Cardiac muscle cell (in vitro differentiated cells and primary cell): ENCODE measurements at regions not wholly inside any gene's neighbourhood (a gene's known extent, or its start where the extent isn't known, plus 50 kb on each side); places are given as distances from the start of the nearest gene placed in this dataset.
"Not testable (repeated sequence)": the region's sequence is repeated elsewhere in the genome, so short reads cannot be mapped to it uniquely, and the experiment has no call there.

Experiments used
- DNase-seq, 2 donors: peaks; one replicate each; pipeline versions ENCODE4 v3.0.0 to v3.0.0-alpha.2; 2010 to 2017; ENCODE audit warnings: low read depth in 1 of 2, low spot score in 1 of 2
- H3K27ac ChIP-seq: fragments of 200-600 bp; sonication (generic); 2 replicates; pipeline ENCODE4 v1.5.1; 2016
- H3K27me3 ChIP-seq: fragments of 200-600 bp; sonication (generic); 2 replicates; pipeline ENCODE4 v1.6.0; 2016; ENCODE audit warnings: control low read depth
- H3K36me3 ChIP-seq: fragments of 200-600 bp; sonication (generic); 2 replicates; pipeline ENCODE4 v1.5.1; 2016; ENCODE audit warnings: control low read depth
- H3K4me1 ChIP-seq: fragments of 200-600 bp; sonication (generic); 2 replicates; pipeline ENCODE4 v1.8.1; 2017; ENCODE audit warnings: low read depth, mild to moderate bottlenecking, mixed run types
- H3K4me3 ChIP-seq: fragments of 200-600 bp; sonication (generic); 2 replicates; pipeline ENCODE4 v1.5.1; 2016; ENCODE audit warnings: mild to moderate bottlenecking
- H3K9me3 ChIP-seq: fragments of 200-600 bp; sonication (generic); 2 replicates; pipeline ENCODE4 v1.5.1; 2017; ENCODE audit warnings: low read depth, mild to moderate bottlenecking, control low read depth
- TF ChIP-seq, protein P1 (sequence below): IDR thresholded peaks from 2 replicates; pipeline ENCODE4 v1.5.1; 2012; ENCODE audit warnings: low read depth, mild to moderate bottlenecking, low read length

DNA sequence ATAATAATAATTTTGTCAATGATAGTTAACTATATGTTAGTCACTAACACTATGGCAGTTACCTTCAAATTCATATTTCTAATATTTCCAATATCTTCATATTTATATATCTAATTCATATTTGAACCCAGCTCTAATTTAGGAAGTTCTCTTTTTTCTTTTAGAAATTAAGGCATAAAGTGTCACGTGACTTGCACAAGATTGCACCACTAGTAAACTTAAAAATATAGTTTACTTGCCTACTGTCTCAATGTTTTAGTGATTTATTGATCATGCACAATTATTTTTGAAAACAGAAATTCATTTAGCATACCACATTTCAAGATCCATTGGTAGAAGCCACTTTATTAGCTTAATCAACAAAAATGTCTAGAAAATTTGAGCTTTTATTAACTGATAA lies 508.7 kb upstream of the ZNF337 start:
- Histone ChIP-seq H3K4me1 (no peaks in the 10 kb centered on the region), H3K9me3 (no peaks in the 10 kb centered on the region), H3K4me3 (no peak overlapping the region), H3K27me3 (peaks cover 53% of the 10 kb centered on the region), H3K36me3 (no peaks in the 10 kb centered on the region), H3K27ac (no peak overlapping the region)
- TF ChIP-seq, protein P1, sequence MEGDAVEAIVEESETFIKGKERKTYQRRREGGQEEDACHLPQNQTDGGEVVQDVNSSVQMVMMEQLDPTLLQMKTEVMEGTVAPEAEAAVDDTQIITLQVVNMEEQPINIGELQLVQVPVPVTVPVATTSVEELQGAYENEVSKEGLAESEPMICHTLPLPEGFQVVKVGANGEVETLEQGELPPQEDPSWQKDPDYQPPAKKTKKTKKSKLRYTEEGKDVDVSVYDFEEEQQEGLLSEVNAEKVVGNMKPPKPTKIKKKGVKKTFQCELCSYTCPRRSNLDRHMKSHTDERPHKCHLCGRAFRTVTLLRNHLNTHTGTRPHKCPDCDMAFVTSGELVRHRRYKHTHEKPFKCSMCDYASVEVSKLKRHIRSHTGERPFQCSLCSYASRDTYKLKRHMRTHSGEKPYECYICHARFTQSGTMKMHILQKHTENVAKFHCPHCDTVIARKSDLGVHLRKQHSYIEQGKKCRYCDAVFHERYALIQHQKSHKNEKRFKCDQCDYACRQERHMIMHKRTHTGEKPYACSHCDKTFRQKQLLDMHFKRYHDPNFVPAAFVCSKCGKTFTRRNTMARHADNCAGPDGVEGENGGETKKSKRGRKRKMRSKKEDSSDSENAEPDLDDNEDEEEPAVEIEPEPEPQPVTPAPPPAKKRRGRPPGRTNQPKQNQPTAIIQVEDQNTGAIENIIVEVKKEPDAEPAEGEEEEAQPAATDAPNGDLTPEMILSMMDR, result no peak
- no peak for DNase-seq

DNA sequence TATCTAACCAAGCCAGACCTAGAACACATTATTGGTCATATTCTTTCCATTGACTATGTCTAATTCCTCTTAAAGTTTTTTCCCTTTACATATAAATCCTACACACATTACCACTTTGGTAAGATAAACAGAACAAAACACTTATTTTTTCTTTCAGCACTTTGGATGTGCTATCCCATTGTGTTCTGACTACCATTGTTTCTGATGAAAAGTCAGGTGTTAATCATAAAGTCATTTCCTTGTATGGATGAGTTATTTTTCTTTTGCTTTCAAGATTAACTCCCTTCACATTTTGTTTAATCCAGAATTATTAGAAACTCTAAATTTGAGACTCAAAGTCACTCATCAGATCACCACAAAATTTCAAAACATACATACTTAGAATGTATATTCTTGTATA lies 504.4 kb upstream of the ZNF337 start:
- not testable (repeated sequence) for H3K4me1 ChIP-seq, H3K9me3 ChIP-seq, H3K4me3 ChIP-seq, DNase-seq, H3K36me3 ChIP-seq, H3K27ac ChIP-seq, H3K27me3 ChIP-seq

DNA sequence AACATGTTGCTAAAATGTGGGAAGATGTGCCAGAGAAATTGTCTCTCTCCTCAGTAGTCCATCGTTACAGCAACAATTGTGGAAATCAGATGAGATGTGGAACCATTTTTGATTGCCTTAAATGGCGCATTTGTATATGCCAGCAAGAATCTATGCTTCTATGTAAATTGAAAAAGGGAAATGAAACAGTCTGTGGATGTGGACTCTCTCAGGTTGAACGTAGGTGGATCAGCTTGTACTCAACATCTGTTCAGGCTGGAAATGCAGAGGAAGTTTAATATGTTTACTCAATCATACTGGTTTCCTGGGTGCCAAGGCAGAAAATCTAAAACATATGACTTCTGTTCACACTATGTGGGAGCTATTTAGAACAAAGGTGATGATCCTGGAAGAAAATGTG lies 490.7 kb upstream of the ZNF337 start:
- not testable (repeated sequence) for H3K4me1 ChIP-seq, H3K27me3 ChIP-seq, H3K9me3 ChIP-seq, H3K27ac ChIP-seq, H3K4me3 ChIP-seq, H3K36me3 ChIP-seq, DNase-seq

DNA sequence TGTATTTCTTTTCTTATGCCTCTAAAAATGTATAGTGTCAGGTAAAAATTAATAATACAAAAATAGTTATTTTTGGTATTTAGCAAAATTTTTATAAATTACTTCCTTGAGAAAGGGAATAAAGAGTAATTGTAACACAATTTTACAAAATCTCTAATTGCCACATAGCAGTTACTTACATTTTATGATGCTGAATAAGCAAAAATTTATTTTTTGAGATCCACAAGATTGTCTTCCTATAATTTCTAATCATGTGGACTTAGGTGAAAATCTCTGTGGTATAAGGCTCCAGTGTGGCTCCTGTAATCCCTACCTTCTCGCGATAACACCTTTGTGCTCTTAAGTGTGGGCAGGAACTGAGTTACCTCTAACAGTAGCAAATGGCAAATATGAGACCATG lies 487.1 kb upstream of the ZNF337 start:
- DNase-seq, H3K27me3 ChIP-seq, H3K9me3 ChIP-seq, H3K4me3 ChIP-seq, H3K27ac ChIP-seq, H3K36me3 ChIP-seq, H3K4me1 ChIP-seq: not testable (repeated sequence)

DNA sequence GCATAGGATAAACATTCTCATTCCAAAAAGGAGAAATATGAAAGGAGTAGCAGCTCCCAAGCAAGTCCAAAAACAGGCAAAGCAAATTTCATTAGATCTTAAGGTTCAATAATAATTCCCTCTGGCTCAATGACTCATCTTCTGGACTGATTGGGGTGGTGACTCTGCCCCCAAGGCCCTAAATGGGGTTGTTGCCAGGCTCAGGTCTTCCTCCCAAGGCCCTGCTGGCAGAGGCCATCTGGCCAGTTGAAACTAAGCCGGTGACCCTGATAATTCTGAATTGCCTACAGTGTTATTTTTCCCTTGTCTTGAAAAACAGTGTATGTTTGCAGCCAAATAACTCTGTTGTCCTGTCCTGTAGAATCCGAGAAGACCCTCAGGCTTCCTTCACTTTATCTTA lies 484.7 kb upstream of the ZNF337 start:
- H3K36me3 ChIP-seq, DNase-seq, H3K27ac ChIP-seq: not testable (repeated sequence)

DNA sequence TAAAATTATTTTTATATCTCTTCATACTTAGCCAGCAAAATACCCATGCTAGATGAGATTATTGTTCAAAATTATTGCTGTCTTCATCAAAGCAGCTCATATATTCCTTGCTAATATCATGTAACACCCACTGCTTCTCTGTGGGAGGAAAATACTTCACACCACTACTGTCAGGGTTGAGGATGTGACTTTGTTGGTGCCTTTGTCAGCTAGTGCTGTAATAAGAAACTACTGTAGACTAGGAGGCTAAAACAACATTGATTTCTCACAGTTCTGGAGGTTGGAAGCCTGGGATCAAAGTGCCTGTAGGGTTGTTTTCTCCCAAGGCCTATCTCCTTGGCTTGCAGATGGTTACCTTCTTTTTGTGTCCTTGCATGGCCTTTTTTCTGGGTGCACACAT lies 475.2 kb upstream of the ZNF337 start:
- not testable (repeated sequence) for H3K4me1 ChIP-seq, H3K9me3 ChIP-seq, H3K4me3 ChIP-seq, DNase-seq, H3K36me3 ChIP-seq, H3K27ac ChIP-seq, H3K27me3 ChIP-seq

More for the DNA sequence above, 484.7 kb upstream of the ZNF337 start:
- not testable (repeated sequence) for H3K4me1 ChIP-seq, H3K4me3 ChIP-seq, H3K27me3 ChIP-seq, H3K9me3 ChIP-seq

DNA sequence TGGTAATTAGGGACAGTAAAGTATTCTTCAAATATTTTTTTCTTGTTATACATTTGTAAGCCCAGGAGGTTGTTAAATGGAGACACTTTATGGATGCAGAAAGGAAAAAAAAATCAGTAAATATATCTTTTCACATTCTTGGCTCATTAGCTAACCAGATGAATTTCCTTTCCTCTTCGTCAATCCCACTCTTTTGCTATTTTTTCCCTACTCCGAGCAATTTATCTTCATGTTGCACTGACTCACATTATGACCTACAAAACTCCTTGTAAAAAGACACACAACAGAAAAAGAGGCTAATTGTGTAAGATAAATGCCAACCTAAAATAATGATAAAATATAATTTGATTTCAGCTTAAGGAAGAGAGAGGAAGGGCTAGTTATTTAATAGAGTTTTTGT lies 472.9 kb upstream of the ZNF337 start:
- no peaks in the 10 kb centered on the region for H3K27me3 ChIP-seq
- no peaks in the 10 kb centered on the region for H3K9me3 ChIP-seq
- H3K36me3 ChIP-seq, result no peaks in the 10 kb centered on the region
- H3K27ac ChIP-seq, result no peak overlapping the region
- H3K4me3 ChIP-seq, result no peak overlapping the region
- H3K4me1 ChIP-seq, result no peaks in the 10 kb centered on the region
- DNase-seq, result peak in 1 of 2 donors; percentile 67
- TF ChIP-seq, protein P1, result no peak

DNA sequence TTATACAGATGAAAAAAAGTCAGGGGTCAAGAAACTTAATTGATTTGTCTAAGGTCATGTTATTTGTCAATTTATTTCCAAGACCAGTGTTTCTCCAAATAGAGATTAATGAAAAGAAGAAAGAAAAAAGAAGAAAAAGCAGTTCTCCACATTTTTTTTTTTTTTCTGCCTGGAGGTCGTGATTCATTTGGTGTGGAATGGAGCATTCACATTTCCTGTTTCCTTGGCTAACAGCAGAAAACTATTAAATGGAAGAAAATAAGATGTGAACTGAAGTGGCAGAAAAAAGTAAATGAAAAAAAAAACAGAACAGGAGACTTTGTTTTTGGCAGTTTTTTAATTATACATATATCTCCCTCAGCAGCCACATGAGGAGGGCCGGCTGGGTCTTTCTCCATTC lies 470.8 kb upstream of the ZNF337 start:
- Histone ChIP-seq H3K4me1 (no peaks in the 10 kb centered on the region), H3K9me3 (no peaks in the 10 kb centered on the region), H3K27ac (no peak overlapping the region), H3K27me3 (no peaks in the 10 kb centered on the region), H3K4me3 (no peak overlapping the region), H3K36me3 (no peaks in the 10 kb centered on the region)
- TF ChIP-seq, protein P1, result no peak
- peak in 1 of 2 donors; percentile 52 for DNase-seq
